Spleen (tissue), 7 donors: ENCODE measurements at regions not wholly inside any gene's neighbourhood (a gene's known extent, or its start where the extent isn't known, plus 50 kb on each side); places are given as distances from the start of the nearest gene placed in this dataset.
"Not testable (repeated sequence)": the region's sequence is repeated elsewhere in the genome, so short reads cannot be mapped to it uniquely, and the experiment has no call there.

Source experiments
- CTCF ChIP-seq, 11 experiments: fragments of 200-600 bp in 7 of 11; fragments of 450-650 bp in 4 of 11; sonication (generic) in 4 of 11; IDR thresholded peaks in 8 of 11; conservative IDR thresholded peaks in 3 of 11; 1 replicate in 7 of 11; 2 replicates in 4 of 11; pipeline versions ENCODE4 v1.4.0 to v1.8.0; 2016 to 2021; ENCODE audit warnings: antibody characterized with exemption in 11 of 11, inconsistent platforms in 4 of 11, mild to moderate bottlenecking in 1 of 11
- POLR2A ChIP-seq, 3 donors: fragments of 450-650 bp; IDR thresholded peaks; one replicate each; pipeline ENCODE4 v1.5.1; 2017; ENCODE audit warnings: antibody characterized with exemption in 3 of 3, mild to moderate bottlenecking in 1 of 3
- POLR2AphosphoS5 ChIP-seq, 3 donors: sonication (generic); formaldehyde crosslinking; IDR thresholded peaks; one replicate each; pipeline ENCODE4 v1.5.1; 2017; ENCODE audit warnings: antibody characterized with exemption in 3 of 3
- donor health status: DM: no; HTN: no; CAD: no; lungs with moderate emphysema.
- donor health status: DM: no; HTN: no; CAD: no.
- donor health status: DM: no; HTN: no; CAD: no.

- TF ChIP-seq CTCF (IDR thresholded peaks at IDR 0.05 in 8 of 11, conservative IDR thresholded peaks at IDR 0.05 in 3 of 11); POLR2A (IDR thresholded peaks at IDR 0.05); POLR2AphosphoS5 (IDR thresholded peaks at IDR 0.05): not testable (repeated sequence)
These were observed 1488.1 kb upstream of the TPTE start for GRCh38 chr21:9033295-9033694.
